ENCODE measurements at regions not wholly inside any gene's neighbourhood (a gene's known extent, or its start where the extent isn't known, plus 50 kb on each side); places are given as distances from the start of the nearest gene placed in this dataset.
A peak's percentile ranks its signal among the peaks of the same experiment; 100 is the strongest.

- Histone ChIP-seq H3K36me3 (ENCODE audit: control insufficient read depth in 1 of 2, insufficient read depth in 2 of 2, low read length in 2 of 2) (no peaks in the 10 kb centered on the region), H3K27me3 (ENCODE audit: insufficient read depth, low read length) (no peaks in the 10 kb centered on the region), H3K79me2 (ENCODE audit: control insufficient read depth, insufficient read depth, low read length, poor library complexity) (no peaks in the 10 kb centered on the region), H3K4ac (ENCODE audit: low read depth, low read length) (no peak overlapping the region), H3K4me3 (ENCODE audit: low read depth, low read length) (no peak overlapping the region), H3K23ac (ENCODE audit: low read length) (no peak overlapping the region), H2BK12ac (ENCODE audit: low read length) (no peak overlapping the region), H3K4me2 (ENCODE audit: low read length) (no peak overlapping the region), H4K12ac (ENCODE audit: low read depth, low read length) (no peak overlapping the region), H2BK120ac (ENCODE audit: insufficient read depth, low read length, poor library complexity) (no peak overlapping the region), H3K27ac (ENCODE audit: low read depth, low read length) (no peak overlapping the region), H4K8ac (ENCODE audit: low read depth, low read length) (no peak overlapping the region), H3K14ac (ENCODE audit: low read length) (no peak overlapping the region), H3K9me3 (ENCODE audit: insufficient read depth, low read depth, low read length) (no peaks in the 10 kb centered on the region), H4K91ac (ENCODE audit: low read depth, low read length) (no peak overlapping the region), H3K18ac (ENCODE audit: low read length) (no peak overlapping the region), H3K4me1 (ENCODE audit: control insufficient read depth in 1 of 2, insufficient read depth in 2 of 2, low read length in 2 of 2) (no peaks in the 10 kb centered on the region), H2AFZ (ENCODE audit: insufficient read depth, low read length, poor library complexity) (no peak overlapping the region), H3K79me1 (ENCODE audit: low read length) (no peaks in the 10 kb centered on the region), H2BK5ac (ENCODE audit: low read depth, low read length, poor library complexity) (no peak overlapping the region), H2AK5ac (ENCODE audit: low read length) (no peak overlapping the region), H3K9ac (ENCODE audit: low read length) (no peak overlapping the region)
- WGBS (ENCODE audit: extremely low coverage, insufficient coverage, insufficient read length): no CpG with 5 or more reads among the region's 2 CpGs
- DNase-seq: no peak
Observed at GRCh38 chr12:114974333-114974732, 290.4 kb upstream of the TBX3 start.

- H3K36me3 ChIP-seq (ENCODE audit: control insufficient read depth in 1 of 2, insufficient read depth in 2 of 2, low read length in 2 of 2): no peaks in the 10 kb centered on the region
- no peak overlapping the region for H3K14ac ChIP-seq (ENCODE audit: low read length)
- no peak overlapping the region for H3K23ac ChIP-seq (ENCODE audit: low read length)
- H3K4me3 ChIP-seq (ENCODE audit: low read depth, low read length): no peak overlapping the region
- H3K4me2 ChIP-seq (ENCODE audit: low read length): no peak overlapping the region
- H2BK12ac ChIP-seq (ENCODE audit: low read length): no peak overlapping the region
- no peak overlapping the region for H4K91ac ChIP-seq (ENCODE audit: low read depth, low read length)
- no peak for DNase-seq
- no peaks in the 10 kb centered on the region for H3K79me1 ChIP-seq (ENCODE audit: low read length)
- no peak overlapping the region for H2AK5ac ChIP-seq (ENCODE audit: low read length)
- H3K18ac ChIP-seq (ENCODE audit: low read length): no peak overlapping the region
- no peak overlapping the region for H3K4ac ChIP-seq (ENCODE audit: low read depth, low read length)
- peaks cover 0 to 2% of the 10 kb centered on the region in 2 experiments for H3K4me1 ChIP-seq (ENCODE audit: control insufficient read depth in 1 of 2, insufficient read depth in 2 of 2, low read length in 2 of 2)
- H4K8ac ChIP-seq (ENCODE audit: low read depth, low read length): no peak overlapping the region
- H3K27me3 ChIP-seq (ENCODE audit: insufficient read depth, low read length): no peaks in the 10 kb centered on the region
- no peaks in the 10 kb centered on the region for H3K9me3 ChIP-seq (ENCODE audit: insufficient read depth, low read depth, low read length)
- no peaks in the 10 kb centered on the region for H3K79me2 ChIP-seq (ENCODE audit: control insufficient read depth, insufficient read depth, low read length, poor library complexity)
- H2BK120ac ChIP-seq (ENCODE audit: insufficient read depth, low read length, poor library complexity): no peak overlapping the region
- no peak overlapping the region for H2BK5ac ChIP-seq (ENCODE audit: low read depth, low read length, poor library complexity)
- no peak overlapping the region for H4K12ac ChIP-seq (ENCODE audit: low read depth, low read length)
- no peak overlapping the region for H3K9ac ChIP-seq (ENCODE audit: low read length)
- no peak overlapping the region for H2AFZ ChIP-seq (ENCODE audit: insufficient read depth, low read length, poor library complexity)
- no peak overlapping the region for H3K27ac ChIP-seq (ENCODE audit: low read depth, low read length)
- no CpG with 5 or more reads among the region's 4 CpGs for WGBS (ENCODE audit: extremely low coverage, insufficient coverage, insufficient read length)
Observed at GRCh38 chr12:114968727-114969126, 284.8 kb upstream of the TBX3 start.

- Histone ChIP-seq H2AFZ (ENCODE audit: insufficient read depth, low read length, poor library complexity) (no peak overlapping the region), H3K27me3 (ENCODE audit: insufficient read depth, low read length) (no peaks in the 10 kb centered on the region), H3K9me3 (ENCODE audit: insufficient read depth, low read depth, low read length) (no peaks in the 10 kb centered on the region), H2BK12ac (ENCODE audit: low read length) (no peak overlapping the region), H3K4me2 (ENCODE audit: low read length) (no peak overlapping the region), H3K79me2 (ENCODE audit: control insufficient read depth, insufficient read depth, low read length, poor library complexity) (no peaks in the 10 kb centered on the region), H2BK120ac (ENCODE audit: insufficient read depth, low read length, poor library complexity) (no peak overlapping the region), H3K4ac (ENCODE audit: low read depth, low read length) (no peak overlapping the region), H3K4me1 (ENCODE audit: control insufficient read depth in 1 of 2, insufficient read depth in 2 of 2, low read length in 2 of 2) (peaks cover 0 to 2% of the 10 kb centered on the region in 2 experiments), H2BK5ac (ENCODE audit: low read depth, low read length, poor library complexity) (no peak overlapping the region), H3K14ac (ENCODE audit: low read length) (no peak overlapping the region), H3K9ac (ENCODE audit: low read length) (no peak overlapping the region), H3K79me1 (ENCODE audit: low read length) (no peaks in the 10 kb centered on the region), H3K23ac (ENCODE audit: low read length) (no peak overlapping the region), H3K18ac (ENCODE audit: low read length) (no peak overlapping the region), H3K27ac (ENCODE audit: low read depth, low read length) (no peak overlapping the region), H4K12ac (ENCODE audit: low read depth, low read length) (no peak overlapping the region), H2AK5ac (ENCODE audit: low read length) (no peak overlapping the region), H4K91ac (ENCODE audit: low read depth, low read length) (peak overlapping the region; percentile 5), H4K8ac (ENCODE audit: low read depth, low read length) (no peak overlapping the region), H3K36me3 (ENCODE audit: control insufficient read depth in 1 of 2, insufficient read depth in 2 of 2, low read length in 2 of 2) (no peaks in the 10 kb centered on the region), H3K4me3 (ENCODE audit: low read depth, low read length) (no peak overlapping the region)
- DNase-seq: no peak
- no CpG with 5 or more reads among the region's 5 CpGs for WGBS (ENCODE audit: extremely low coverage, insufficient coverage, insufficient read length)
Observed at GRCh38 chr12:114967151-114967550, 283.2 kb upstream of the TBX3 start.

- Histone ChIP-seq H3K4me1 (ENCODE audit: control insufficient read depth in 1 of 2, insufficient read depth in 2 of 2, low read length in 2 of 2) (peaks cover 2% of the 10 kb centered on the region in 2 experiments), H2BK5ac (ENCODE audit: low read depth, low read length, poor library complexity) (no peak overlapping the region), H3K9ac (ENCODE audit: low read length) (no peak overlapping the region), H4K12ac (ENCODE audit: low read depth, low read length) (no peak overlapping the region), H4K91ac (ENCODE audit: low read depth, low read length) (no peak overlapping the region), H3K79me2 (ENCODE audit: control insufficient read depth, insufficient read depth, low read length, poor library complexity) (no peaks in the 10 kb centered on the region), H3K4ac (ENCODE audit: low read depth, low read length) (no peak overlapping the region), H3K18ac (ENCODE audit: low read length) (no peak overlapping the region), H2BK12ac (ENCODE audit: low read length) (no peak overlapping the region), H3K4me3 (ENCODE audit: low read depth, low read length) (no peak overlapping the region), H3K27me3 (ENCODE audit: insufficient read depth, low read length) (no peaks in the 10 kb centered on the region), H3K9me3 (ENCODE audit: insufficient read depth, low read depth, low read length) (no peaks in the 10 kb centered on the region), H3K79me1 (ENCODE audit: low read length) (no peaks in the 10 kb centered on the region), H3K14ac (ENCODE audit: low read length) (no peak overlapping the region), H2AFZ (ENCODE audit: insufficient read depth, low read length, poor library complexity) (no peak overlapping the region), H3K36me3 (ENCODE audit: control insufficient read depth in 1 of 2, insufficient read depth in 2 of 2, low read length in 2 of 2) (no peaks in the 10 kb centered on the region), H2AK5ac (ENCODE audit: low read length) (no peak overlapping the region), H2BK120ac (ENCODE audit: insufficient read depth, low read length, poor library complexity) (no peak overlapping the region), H3K27ac (ENCODE audit: low read depth, low read length) (no peak overlapping the region), H3K4me2 (ENCODE audit: low read length) (no peak overlapping the region), H4K8ac (ENCODE audit: low read depth, low read length) (no peak overlapping the region), H3K23ac (ENCODE audit: low read length) (no peak overlapping the region)
- WGBS (ENCODE audit: extremely low coverage, insufficient coverage, insufficient read length): no CpG with 5 or more reads among the region's 2 CpGs
- no peak for DNase-seq
Observed at GRCh38 chr12:114964841-114965240, 280.9 kb upstream of the TBX3 start.

Measured in trophoblast cell (in vitro differentiated cells and primary cell).